Heart right ventricle (tissue), 16 donors: ENCODE measurements at regions not wholly inside any gene's neighbourhood (a gene's known extent, or its start where the extent isn't known, plus 50 kb on each side); places are given as distances from the start of the nearest gene placed in this dataset.

Source experiments
- ATAC-seq, 8 donors: fragments of 200-7000 bp; cut with Tn5 transposase; one replicate each; pipeline ENCODE4 v1.9.1; 2020; ENCODE audit warnings: mild to moderate bottlenecking in 8 of 8, moderate library complexity in 8 of 8, moderate number of reproducible peaks in 1 of 8
- DNase-seq, 2 donors: peaks; one replicate each; pipeline ENCODE4 v3.0.0-alpha.2; 2020
- H3K27ac ChIP-seq, 10 donors: fragments of 200-600 bp; sonication (generic) in 2 of 10; one replicate each; pipeline versions ENCODE4 v1.5.0 to v1.8.0; 2020 to 2022; ENCODE audit warnings: mild to moderate bottlenecking in 3 of 10
- H3K27me3 ChIP-seq, 7 donors: fragments of 200-600 bp; one replicate each; pipeline ENCODE4 v1.8.0; 2021 to 2022; ENCODE audit warnings: mild to moderate bottlenecking in 2 of 7
- H3K36me3 ChIP-seq, 9 donors: fragments of 200-600 bp; sonication (generic) in 1 of 9; one replicate each; pipeline versions ENCODE4 v1.5.0 to v1.8.0; 2020 to 2022; ENCODE audit warnings: mild to moderate bottlenecking in 2 of 9
- H3K4me1 ChIP-seq, 9 donors: fragments of 200-600 bp; sonication (generic) in 1 of 9; one replicate each; pipeline versions ENCODE4 v1.5.0 to v1.8.0; 2020 to 2022; ENCODE audit warnings: mild to moderate bottlenecking in 4 of 9
- H3K4me3 ChIP-seq, 10 donors: fragments of 200-600 bp; sonication (generic) in 2 of 10; one replicate each; pipeline versions ENCODE4 v1.5.0 to v1.8.0; 2020 to 2022; ENCODE audit warnings: mild to moderate bottlenecking in 7 of 10, moderate library complexity in 2 of 10
- H3K9me3 ChIP-seq, 11 donors: fragments of 200-600 bp in 10 of 11; sonication (generic) in 2 of 11; one replicate each; pipeline versions ENCODE4 v1.5.0 to v1.8.0; 2013 to 2022; ENCODE audit warnings: mild to moderate bottlenecking in 2 of 11, control low read depth in 1 of 11, moderate library complexity in 1 of 11
- CTCF ChIP-seq, 9 donors: fragments of 200-600 bp; sonication (generic) in 2 of 9; IDR thresholded peaks; one replicate each; pipeline versions ENCODE4 v1.5.0 to v1.8.0; 2021 to 2022; ENCODE audit warnings: antibody characterized with exemption in 9 of 9, mild to moderate bottlenecking in 5 of 9, moderate library complexity in 1 of 9
- WGBS, 2 donors: extraction: QIAGEN DNeasy Blood & Tissue Kit; methylation state at CpG; one replicate each; pipeline ENCODE4 v1.1.7; 2013; ENCODE audit warnings: inconsistent platforms in 1 of 2; 5-methylcytosine and 5-hydroxymethylcytosine counted together
- intact Hi-C, 10 donors: fragments of 100-400 bp; cut with DNase I; formaldehyde crosslinking; loops; one replicate each; pipeline versions ENCODE4 v1.11.1 to v1.14.2; 2022
- donor health status: Arrhythmogenic right ventricular cardiomyopathy.
- donor health status: ischemic (EF 13 %, LVEDD 7.1; RV severe dilation, severe dysfunction).
- donor health status: healthy with polysubstance abuse.
- donor health status: DM: no; HTN: yes; CAD: no.
- donor health status: DM: no; HTN: no; CAD: no.
- donor health status: ischemic (EF 25% LVEDD 6.9; RV normal size, moderate dysfunction).
- donor health status: ischemic (EF 25% LVEDD 5.7; RV mildly dilated, moderate dysfunction).
- donor health status: healthy.
- donor health status: DM: yes; HTN: yes; CAD: no.
- donor health status: Ischemic cardiomyopathy.
- donor health status: ischemic (EF 35%, LVEDD 5.7; RV mildly dilated, moderate dysfunction).
- donor health status: nonischemic (EF 11% LVEDD 7.7; RV severe dilation, severe dysfunction).
- donor health status: DM: yes; HTN: yes; CAD: no.
- donor health status: PGD.
- donor health status: ischemic (EF 29% LVEDD 5.4; RV normal size, mild dysfunction).
- donor health status: nonischemic (EF 23%, LVEDD 6.1; RV moderate dilation, normal function).

GRCh38 chr10:57017356-57018037 is 656.4 kb upstream of the ZWINT start:
- ATAC-seq (no peak), DNase-seq (no peak)
- Histone ChIP-seq H3K27ac (no peak overlapping the region), H3K27me3 (no peaks in the 10 kb centered on the region), H3K4me3 (no peak overlapping the region), H3K4me1 (peaks cover 0 to 8% (median 0%) of the 10 kb centered on the region in 9 donors), H3K9me3 (peaks cover 0 to 22% (median 5%) of the 10 kb centered on the region in 11 donors), H3K36me3 (no peaks in the 10 kb centered on the region)
- no peak for TF ChIP-seq CTCF (IDR thresholded peaks at IDR 0.05)
- 73 to 83% methylated on average over 7 of the region's 7 CpGs for WGBS, 2 donors
- intact Hi-C loops, result no loop called here

- H3K27me3 ChIP-seq, result no peaks in the 10 kb centered on the region
- H3K27ac ChIP-seq, result peak overlapping the region in 2 of 10 donors; percentile 23 to 53
- DNase-seq, result no peak
- no peak for TF ChIP-seq CTCF (IDR thresholded peaks at IDR 0.05)
- peak overlapping the region in 3 of 10 donors; percentile 14 to 31 (median 24) for H3K4me3 ChIP-seq
- no peaks in the 10 kb centered on the region for H3K36me3 ChIP-seq
- peaks cover 0 to 8% (median 0%) of the 10 kb centered on the region in 9 donors for H3K4me1 ChIP-seq
- 62 to 72% methylated on average over 13 of the region's 13 CpGs for WGBS, 2 donors
- intact Hi-C loops, result no loop called here
- peaks cover 0 to 12% (median 2%) of the 10 kb centered on the region in 11 donors for H3K9me3 ChIP-seq
- peak in 6 of 8 donors; percentile 23 to 83 (median 44) for ATAC-seq
Measured at GRCh38 chr10:57015595-57016318, 654.7 kb upstream of the ZWINT start.

- peak; percentile 35 to 70 (median 60) for ATAC-seq
- TF ChIP-seq CTCF (IDR thresholded peaks at IDR 0.05), result no peak
- 40 to 45% methylated on average over 8 of the region's 8 CpGs for WGBS, 2 donors
- peaks cover 0 to 8% (median 0%) of the 10 kb centered on the region in 9 donors for H3K4me1 ChIP-seq
- H3K27ac ChIP-seq, result peak overlapping the region in 3 of 10 donors; percentile 23 to 53 (median 44)
- no peaks in the 10 kb centered on the region for H3K27me3 ChIP-seq
- DNase-seq, result no peak
- H3K4me3 ChIP-seq, result peak overlapping the region in 4 of 10 donors; percentile 14 to 31 (median 26)
- H3K9me3 ChIP-seq, result peaks cover 0 to 7% (median 0%) of the 10 kb centered on the region in 11 donors
- H3K36me3 ChIP-seq, result no peaks in the 10 kb centered on the region
- intact Hi-C loops, result no loop called here
Measured at GRCh38 chr10:57015187-57015586, 654.1 kb upstream of the ZWINT start.

- ATAC-seq, result peak; percentile 71 to 94 (median 83)
- H3K4me3 ChIP-seq, result peak overlapping the region in 4 of 10 donors; percentile 14 to 31 (median 26)
- H3K36me3 ChIP-seq, result no peaks in the 10 kb centered on the region
- no peaks in the 10 kb centered on the region for H3K27me3 ChIP-seq
- H3K4me1 ChIP-seq, result peaks cover 0 to 8% (median 0%) of the 10 kb centered on the region in 9 donors
- DNase-seq, result no peak
- H3K27ac ChIP-seq, result peak overlapping the region in 3 of 10 donors; percentile 23 to 53 (median 44)
- 29 to 34% methylated on average over 3 of the region's 3 CpGs for WGBS, 2 donors
- no peak for TF ChIP-seq CTCF (IDR thresholded peaks at IDR 0.05)
- H3K9me3 ChIP-seq, result peaks cover 0 to 3% (median 0%) of the 10 kb centered on the region in 11 donors
- intact Hi-C loops, result loop anchor here in 1 of 10 donors (5.0 kb wide), 1 partner anchor 93 kb away; no protein-coding TSS in a partner anchor
Measured at GRCh38 chr10:57014758-57015157, 653.7 kb upstream of the ZWINT start.
